Putamen (tissue), 1 donor: ENCODE measurements at regions not wholly inside any gene's neighbourhood (a gene's known extent, or its start where the extent isn't known, plus 50 kb on each side); places are given as distances from the start of the nearest gene placed in this dataset.

ENCODE experiments used
- DNase-seq: peaks from one replicate; pipeline ENCODE4 v3.0.0-alpha.2; 2016; ENCODE audit warnings: low spot score

DNA sequence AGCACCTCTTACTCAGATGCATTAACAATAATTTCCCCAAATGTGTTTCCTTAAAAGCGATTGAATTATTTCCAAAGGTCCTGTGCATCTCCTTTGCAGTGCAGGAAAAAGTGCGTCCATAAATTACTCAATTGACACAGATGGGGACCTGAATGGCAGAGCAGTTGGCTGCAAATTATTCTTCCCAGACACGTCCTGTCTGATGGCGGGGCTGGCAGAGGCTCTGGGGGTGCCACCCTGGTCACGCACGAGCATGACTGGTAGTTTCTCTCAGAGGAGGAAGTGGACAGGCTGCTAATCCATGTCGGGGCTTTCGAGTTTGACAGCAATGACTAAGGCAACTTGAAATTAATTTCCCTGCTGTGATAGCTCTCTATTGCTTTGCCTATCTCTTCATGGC, 264.8 kb upstream of the BRINP1 start:
- no peak for DNase-seq

DNA sequence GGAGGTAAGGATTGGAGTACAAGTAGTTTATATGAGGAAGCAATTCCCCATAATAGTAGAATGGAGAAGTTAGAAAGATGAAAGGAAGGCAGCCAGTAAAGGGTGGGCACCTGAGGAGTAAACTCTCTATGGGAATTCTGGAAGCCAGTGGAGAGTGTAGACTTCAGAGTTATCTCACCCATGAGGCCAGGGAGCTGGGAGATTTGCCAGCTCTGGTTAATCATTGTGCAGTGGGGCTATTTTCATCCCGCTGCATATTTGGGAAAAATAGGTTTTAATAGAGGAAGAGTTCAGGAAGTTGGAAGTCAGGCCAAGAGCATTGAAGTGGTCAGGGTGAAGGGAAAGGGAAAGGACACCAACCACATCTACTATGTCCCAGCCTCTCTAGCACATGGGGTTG, 242.3 kb upstream of the BRINP1 start:
- DNase-seq, result no peak

DNA sequence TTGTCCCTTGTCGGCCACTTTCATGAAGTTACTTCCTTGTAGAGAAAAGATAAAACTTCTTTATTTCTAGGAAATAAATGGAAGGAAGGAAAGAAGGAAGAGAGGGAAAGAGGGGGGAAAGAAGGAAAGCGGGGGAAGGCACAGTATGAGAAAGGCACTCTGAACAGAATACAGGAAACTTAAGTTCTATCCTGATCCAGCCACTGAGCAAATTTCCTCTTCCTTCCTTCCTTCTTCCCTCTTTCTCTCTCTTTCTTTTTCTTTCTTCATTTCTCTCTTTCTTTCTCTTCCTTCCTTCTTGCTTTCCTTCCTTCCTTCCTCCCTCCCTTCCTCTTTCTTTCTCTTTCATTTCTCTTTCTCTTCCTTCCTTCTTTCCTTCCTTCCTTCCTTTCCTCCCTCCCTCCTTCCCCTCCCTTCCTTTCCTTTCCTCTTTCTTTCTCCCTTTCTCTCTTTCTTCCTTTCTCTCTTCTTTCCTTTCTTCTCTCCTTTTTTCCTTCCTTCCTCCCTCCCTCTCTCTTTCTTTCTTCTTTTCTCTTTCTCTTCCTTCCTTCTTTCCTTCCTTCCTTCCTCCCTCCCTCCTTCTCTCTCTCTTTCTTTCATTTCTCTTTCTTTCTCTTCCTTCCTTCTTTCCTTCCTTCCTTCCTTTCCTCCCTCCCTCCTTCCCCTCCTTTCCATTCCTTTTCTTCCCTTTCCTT, 240.2 kb upstream of the BRINP1 start:
- no peak for DNase-seq

DNA sequence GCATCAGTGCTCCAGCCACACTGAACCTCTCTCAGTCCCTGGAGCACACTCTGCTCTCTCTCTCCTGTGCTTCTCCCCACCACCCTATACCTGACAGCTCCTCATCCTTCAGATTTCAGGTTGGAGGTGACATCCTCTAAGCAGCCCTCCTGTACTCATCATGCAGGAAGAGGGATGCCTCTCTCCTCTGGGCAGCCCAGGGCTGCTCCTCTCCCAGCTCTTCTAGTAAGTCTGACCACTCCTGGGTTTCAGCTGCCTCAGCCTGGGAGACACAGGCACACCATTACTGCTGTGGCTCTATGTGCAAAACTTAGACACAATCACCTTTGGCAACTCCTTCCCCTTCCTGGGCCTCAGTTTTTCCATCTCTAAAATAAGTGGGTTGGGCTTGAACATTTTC, 232.4 kb upstream of the BRINP1 start:
- DNase-seq, result no peak

DNA sequence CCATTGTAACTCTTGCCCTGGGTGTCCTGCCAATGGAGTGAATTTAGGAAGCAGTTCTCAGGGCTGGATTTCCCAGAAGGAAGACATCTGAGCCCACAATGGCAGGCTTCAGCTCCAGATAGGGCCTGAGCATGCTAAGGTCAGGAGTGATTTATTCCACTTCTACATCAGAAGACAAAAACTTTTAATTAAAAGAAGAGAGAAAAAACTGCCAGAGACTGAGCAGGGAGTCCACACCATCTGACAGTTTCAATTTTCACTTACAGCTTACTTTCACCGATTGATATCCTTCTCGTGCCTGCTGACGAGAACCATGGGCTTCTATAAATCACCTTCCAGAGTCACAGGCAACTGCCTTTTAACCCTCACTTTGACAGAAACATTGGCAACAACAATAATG, 228.3 kb upstream of the BRINP1 start:
- DNase-seq, result no peak

DNA sequence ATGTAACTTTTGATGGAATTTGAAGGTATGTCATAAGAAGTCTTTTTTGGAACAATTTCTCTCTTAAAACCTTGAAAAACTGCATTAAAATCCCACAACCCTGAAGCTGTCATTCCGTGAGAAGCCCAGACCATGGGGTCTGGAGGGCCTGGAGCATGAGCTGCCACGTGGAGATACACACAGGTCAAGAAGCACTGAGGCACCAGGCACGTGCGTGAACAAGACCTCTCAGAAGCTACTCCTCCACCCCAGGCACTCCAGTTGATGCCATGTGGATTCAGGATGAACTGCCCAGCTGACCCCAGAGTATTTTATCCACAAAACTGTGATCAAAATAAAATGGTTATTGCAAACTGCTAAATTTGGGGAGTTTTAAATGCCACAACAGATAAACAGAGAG, 227.5 kb upstream of the BRINP1 start:
- no peak for DNase-seq

DNA sequence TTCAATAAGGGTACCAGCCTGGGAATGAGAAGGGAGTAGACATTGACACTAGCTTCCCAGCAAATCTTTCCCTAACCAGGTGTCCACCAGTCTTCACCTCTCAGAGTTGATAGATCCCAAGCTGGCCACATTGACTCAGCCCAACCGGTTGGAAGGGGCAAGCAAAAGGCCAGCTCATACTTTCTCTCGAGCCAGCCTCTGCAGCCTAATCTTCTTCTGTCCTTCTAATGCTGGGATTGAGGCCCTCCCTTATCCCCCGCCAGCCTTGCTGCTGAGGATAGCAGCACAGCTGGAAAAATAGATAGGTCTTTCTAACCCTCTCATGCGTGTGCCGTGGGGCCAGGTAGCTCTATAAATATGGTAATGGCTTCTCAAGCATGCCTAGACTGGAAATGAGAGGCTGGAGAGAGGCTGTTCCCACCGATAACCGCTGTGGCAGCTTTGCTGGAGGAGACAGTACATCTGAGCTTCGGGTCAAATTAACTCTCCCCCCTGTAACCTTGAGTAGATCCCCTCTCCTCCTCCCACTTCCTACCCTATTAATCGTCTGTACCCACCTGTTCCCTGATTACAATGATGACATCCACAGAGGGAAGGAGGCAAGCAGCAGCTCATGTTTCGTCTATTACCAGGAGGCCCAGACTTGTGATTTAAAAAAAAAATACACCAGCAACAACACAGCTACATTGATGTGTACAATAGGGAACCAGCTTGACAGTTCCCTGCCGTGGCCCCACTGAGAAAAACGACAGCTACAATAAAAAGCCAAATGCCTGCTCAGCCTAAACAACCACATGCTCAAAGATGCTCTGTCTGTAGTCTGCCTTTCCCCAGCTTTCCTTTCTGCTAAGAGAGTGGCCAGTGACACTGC, 219.9 kb upstream of the BRINP1 start:
- DNase-seq, result no peak

DNA sequence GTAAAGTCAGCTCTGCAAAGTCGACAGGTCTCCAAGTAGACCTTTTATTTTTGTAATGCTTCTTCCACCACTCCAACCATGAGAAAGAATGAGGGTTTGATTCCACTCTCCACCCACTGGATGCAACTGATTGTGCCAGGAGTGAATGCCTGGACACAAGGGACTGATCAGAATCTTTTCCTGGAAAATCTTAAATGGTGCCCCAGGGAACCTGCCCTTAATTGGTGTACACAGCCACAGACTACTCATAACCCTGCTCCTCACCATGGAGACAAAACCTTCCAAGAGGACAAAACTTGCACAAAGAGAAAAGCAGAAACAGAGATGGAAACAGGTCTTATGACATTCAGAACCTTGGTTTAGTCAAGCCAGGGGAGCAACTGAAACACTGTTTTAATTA, 208.6 kb upstream of the BRINP1 start:
- DNase-seq, result no peak

DNA sequence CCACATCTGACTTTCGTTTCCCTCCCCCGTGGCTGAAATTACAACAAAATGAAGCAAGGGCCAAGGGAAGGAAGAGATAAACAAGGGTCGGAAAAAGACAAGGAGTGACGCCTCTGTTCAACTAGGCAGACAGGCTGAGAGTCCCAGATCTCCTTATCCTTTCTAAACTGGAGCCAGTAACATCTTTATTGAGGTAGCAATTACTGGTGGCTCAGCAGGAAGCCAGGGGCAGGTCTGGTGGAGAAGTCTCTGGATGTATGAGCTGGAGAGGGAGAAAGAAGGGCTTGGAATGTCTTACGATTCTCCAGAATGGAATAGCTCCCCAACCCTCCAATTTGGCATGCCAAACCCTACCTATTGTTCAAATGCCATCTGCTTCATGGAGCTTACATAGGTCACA, 190.8 kb upstream of the BRINP1 start:
- no peak for DNase-seq

DNA sequence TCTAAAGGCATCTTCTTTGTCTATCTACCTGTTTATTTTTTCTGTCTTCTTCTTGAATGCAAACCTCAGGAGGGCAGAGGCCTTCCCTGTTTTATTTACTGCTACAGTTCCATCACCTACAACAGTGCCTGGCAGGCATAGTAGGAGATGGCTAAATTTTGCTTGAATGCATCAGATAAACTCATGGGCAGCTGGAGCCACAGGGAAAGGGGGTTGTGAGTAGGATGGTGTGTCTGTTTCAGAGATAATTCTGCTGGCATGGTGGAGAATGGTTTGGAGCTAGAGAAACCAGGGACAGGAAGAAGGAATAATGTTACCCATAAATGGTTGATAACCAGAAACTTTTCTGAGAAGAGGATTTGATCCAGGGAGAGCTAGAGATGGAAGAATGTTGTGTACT, 189.8 kb upstream of the BRINP1 start:
- DNase-seq, result no peak

DNA sequence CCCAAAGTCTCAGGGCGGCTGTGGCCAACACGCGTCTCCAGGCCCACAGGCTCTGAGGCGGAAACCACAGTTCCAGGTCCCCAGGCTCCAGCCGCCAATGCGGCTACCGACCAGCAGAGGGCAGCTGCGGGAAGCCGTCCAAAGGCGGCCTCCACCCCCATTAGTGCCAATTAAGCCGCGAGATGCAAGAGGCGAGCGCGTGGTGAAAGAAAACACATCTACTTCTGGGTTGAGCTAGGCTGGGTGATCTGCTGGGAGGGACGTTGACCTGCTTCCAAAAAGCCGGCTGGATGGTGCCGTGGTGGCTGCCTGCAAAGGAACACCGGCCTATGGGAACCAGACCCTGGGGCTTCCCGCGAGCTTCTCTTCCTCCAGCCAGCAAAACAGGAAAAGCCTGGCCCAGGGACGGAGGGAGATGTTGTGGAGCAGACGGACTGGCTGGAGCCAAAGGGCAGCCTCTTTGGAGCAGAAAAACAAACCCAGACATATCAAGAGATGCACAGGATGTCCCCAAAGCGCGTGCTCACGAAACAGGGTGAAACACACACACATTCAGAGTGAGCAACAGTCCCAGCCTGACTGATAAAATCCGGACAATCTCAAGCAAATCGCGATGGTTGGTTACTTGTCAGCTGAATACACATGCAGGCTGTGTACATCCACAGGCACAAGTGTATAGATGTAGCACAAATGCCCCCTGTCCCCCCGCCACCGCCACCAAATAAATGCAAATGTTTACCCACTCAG, 187.1 kb upstream of the BRINP1 start:
- peak; percentile 58 for DNase-seq

DNA sequence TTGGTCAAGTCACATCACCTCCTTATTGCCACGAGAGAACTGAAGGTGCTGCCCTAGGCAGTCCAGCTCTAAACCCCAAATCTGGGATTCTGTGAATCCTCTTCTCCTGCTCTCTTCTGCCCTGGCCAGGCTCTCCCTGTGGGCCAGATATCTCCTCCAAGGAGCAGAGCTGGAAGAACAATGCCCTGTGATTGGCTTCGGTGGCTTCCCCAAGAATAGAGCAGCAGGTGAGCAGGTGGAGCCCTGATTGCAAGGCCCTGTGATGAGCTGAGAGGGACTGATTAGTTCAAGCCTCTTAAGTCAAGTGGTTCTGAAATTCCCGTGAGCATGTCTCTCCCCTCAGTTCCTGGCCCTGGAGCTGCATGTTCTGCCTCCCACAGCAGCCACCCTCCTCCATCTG, 175.3 kb upstream of the BRINP1 start:
- no peak for DNase-seq

DNA sequence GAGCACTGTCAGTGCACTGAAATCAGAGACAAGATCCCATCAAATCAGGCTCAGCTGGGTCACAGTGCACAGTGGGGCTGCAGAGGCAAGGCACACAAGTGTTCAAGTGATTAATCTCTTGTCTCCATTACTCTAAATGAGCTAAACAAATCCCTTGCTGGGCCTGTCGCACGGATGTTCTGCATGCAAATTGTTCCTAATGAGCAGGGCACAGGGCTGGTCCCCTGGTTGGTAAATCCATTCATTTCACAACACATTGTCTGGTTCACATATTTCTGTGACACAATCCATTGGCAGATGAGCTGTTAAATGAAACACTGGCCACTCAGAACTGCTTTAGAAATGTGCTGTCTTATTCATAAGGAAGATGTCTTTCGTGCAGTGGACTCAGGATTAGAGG, 167.9 kb upstream of the BRINP1 start:
- no peak for DNase-seq

DNA sequence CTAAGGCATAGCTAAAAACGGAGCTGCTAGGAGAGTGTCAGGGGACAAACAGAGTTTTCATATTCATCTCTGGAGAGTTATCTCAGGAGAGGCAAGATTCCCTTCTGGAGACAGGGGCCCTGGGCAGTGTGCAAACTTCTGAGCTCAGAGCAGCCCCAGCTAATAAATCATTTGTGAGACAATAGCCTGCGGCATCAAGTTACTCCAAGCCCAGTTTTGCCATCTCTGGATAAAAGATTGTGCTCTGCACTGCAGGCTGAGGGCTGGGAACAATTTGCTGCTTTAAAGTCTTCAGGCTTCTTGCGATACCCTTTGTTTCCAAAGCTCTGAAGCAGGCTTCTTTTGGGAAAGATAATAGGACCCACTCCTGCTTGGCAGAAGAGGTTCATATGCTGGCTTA, 164.3 kb upstream of the BRINP1 start:
- DNase-seq, result no peak

DNA sequence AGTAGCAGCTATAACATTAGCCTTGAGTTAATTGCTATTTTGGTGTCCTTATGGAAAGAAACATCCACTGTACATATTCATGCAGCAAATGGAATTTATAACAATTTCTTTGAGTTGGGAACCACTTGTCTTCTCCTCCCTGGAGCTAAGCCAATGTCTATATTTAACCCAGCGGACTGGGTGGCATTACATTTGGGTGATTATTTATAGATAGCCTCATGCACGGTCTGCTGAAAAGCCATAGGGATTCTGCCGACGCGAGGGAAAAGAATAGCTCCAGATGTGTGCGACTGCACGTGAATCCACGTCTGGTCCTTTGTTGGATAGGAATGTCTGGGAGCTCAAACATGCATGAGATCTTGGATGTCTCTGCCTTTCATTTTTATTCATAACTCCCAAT, 157.5 kb upstream of the BRINP1 start:
- DNase-seq, result no peak

DNA sequence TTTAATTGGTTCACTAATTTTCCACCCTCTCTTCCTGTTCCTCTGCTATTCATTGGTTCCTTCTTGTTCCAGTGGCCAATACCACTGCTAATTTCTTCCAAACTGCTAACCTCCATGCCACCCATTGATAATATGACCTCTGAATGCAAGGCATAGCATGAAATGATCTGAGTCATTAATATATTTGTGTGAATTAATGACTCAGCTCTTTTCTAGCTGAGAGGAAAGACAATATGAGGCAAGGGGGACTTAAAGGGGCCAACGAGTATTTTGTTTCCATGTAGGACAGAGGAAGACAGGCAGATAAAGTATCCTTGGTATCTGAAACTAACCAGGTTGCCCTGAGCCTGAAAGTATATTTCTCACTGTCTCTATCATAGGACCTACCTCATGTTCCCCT, 154.3 kb upstream of the BRINP1 start:
- DNase-seq, result no peak

DNA sequence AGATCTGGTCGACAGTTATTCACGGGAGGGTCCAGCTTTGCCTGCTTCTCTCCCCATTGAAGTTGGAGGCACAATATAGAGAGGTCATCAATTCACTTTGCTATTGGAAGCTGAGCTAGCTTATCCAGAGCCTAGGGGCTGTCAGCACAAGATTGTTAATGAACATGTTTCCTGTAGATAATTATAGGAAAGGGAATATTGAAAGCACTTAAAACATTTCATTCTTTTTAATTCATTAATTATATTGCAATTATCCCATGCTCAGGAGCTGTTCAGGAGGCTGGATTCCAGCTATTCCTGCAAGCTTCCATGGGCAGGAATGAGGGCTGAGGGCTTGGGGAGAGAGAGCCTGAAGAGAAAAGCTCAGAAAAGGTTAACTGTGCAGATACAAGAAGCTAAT, 153.1 kb upstream of the BRINP1 start:
- no peak for DNase-seq

DNA sequence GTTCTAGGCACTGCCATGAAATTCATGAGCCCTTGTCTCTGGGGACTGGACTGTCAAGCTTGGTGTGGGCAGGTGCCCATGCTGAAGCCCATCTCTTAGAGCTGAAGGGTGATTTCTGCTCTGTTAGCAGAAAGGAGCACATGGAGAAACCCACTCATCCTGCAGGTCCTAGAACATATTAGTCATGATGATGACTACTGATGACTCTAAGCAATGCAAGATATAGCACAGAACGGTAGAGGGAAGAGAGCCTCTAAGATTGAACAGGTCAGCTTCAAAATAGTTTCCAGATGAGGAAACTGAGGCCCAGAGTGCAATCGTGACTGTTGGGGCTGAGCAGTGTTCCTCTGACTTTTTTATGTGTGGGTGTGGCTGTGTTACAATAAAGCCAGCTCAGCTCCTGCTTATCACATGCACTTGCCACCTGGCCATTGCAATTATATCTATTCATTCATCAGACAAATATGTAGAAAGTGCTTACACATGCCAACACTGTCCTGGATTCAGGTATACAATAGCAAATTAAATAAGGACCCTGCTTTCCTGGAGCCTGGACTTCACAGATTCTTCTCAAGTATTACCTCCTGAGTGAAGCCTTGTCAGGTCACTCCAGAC, 140.2 kb upstream of the BRINP1 start:
- no peak for DNase-seq

DNA sequence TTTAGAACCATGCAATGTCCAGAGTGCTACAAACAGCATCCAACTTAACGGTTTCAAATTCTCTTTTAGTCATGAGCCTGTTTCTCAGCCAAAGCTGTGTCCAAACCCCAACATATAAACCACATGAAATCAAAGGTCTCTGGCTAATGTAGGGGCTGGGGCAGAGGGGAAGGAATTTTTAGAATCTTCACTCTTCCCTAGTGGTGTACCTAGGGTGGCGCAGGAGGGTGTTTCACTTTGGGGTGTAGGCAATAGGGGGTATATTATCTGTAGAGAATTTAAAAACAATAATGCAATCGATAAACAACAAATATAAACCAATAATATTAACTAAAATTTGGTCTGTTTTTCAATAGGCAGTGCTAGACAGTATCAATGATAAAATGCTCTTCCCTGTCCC, 132.1 kb upstream of the BRINP1 start:
- no peak for DNase-seq

DNA sequence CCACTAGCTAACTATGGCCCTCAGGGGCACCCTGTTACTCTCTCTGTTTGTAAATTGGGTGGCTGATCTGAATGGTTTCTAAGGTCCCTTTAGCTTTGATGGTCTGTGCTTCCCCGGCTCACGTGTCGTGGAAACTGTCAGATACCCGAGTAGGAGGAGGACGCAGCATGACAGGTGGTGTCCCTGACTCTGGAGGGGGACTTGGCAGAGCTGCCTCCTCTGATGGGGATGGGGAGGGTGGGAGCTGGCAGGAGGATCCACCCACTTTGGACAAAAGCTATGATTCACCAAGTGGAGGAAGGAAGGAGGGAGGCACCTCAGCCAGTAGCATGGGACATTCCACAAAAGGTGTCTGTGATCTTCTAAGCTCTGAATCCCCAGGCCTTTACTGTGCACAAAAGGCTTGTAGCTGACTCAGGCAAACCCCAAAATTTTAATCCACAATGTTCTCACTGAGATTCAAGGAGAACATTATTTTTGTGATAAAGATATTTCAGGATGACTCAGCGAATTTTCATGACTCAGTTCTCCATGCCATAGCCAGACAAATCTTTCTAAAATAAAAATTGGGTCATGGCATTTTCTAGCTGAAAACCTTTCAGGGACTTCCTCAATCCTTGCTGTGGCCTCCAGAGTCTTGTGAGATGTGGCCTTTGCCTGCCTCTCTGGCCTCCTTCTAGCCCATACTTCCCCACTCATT, 131.0 kb upstream of the BRINP1 start:
- DNase-seq, result no peak

DNA sequence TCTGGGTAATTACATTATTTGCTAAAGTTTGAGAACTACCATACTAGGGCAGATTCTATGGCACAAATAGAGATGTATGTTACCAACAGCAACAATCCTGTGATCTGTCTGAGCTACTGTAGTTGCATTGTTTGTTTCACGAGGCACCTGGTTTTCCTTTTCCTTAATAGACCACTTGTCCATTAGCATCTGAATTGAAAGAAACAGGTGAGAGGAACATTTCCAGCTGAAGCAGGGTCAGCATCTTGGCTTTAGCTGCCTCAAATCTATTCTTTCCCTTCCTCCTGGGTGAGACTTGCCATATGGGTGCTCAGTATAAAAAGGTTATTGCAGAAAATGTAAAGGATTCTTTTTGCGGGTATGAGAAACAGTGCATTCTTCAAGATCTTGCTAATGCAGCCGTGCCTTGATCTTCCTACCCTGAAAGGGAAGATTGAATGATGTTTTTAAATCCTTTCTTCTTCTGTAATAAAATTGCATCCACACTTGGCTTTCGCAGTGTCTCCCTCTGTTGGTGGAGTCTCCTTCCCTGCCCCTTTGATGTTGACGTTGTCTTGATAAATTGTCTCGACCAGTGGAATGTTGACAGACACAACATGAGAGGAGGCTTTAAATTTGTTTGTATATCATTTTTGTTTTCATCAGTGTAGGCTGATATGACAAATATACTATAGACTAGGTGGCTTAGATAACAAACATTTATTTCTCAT, 118.0 kb upstream of the BRINP1 start:
- no peak for DNase-seq
